ENCODE measurements at regions not wholly inside any gene's neighbourhood (a gene's known extent, or its start where the extent isn't known, plus 50 kb on each side); places are given as distances from the start of the nearest gene placed in this dataset.

DNA sequence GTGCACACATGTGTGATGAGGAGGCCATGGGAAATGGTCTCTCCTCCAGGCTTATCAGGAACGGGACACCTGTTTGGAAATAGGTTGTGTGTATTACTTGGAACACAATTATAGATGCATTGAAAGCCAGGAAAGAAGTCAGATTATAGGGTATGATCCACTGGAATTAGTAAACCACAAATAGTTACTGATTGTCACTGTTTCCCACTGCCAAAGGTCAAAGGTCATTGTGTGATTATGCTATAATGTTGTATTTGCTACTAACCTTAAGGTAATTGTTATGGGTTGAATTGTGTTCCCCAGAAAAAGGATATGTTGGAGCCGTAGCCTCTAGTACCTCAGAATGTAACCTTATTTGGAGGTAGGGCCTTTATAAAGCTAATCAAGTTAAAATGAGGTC lies 129.9 kb upstream of the FBXO33 start:
- TF ChIP-seq, protein P1, sequence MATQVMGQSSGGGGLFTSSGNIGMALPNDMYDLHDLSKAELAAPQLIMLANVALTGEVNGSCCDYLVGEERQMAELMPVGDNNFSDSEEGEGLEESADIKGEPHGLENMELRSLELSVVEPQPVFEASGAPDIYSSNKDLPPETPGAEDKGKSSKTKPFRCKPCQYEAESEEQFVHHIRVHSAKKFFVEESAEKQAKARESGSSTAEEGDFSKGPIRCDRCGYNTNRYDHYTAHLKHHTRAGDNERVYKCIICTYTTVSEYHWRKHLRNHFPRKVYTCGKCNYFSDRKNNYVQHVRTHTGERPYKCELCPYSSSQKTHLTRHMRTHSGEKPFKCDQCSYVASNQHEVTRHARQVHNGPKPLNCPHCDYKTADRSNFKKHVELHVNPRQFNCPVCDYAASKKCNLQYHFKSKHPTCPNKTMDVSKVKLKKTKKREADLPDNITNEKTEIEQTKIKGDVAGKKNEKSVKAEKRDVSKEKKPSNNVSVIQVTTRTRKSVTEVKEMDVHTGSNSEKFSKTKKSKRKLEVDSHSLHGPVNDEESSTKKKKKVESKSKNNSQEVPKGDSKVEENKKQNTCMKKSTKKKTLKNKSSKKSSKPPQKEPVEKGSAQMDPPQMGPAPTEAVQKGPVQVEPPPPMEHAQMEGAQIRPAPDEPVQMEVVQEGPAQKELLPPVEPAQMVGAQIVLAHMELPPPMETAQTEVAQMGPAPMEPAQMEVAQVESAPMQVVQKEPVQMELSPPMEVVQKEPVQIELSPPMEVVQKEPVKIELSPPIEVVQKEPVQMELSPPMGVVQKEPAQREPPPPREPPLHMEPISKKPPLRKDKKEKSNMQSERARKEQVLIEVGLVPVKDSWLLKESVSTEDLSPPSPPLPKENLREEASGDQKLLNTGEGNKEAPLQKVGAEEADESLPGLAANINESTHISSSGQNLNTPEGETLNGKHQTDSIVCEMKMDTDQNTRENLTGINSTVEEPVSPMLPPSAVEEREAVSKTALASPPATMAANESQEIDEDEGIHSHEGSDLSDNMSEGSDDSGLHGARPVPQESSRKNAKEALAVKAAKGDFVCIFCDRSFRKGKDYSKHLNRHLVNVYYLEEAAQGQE (IDR thresholded peaks at IDR 0.05) = no peak
- TF ChIP-seq, protein P2, sequence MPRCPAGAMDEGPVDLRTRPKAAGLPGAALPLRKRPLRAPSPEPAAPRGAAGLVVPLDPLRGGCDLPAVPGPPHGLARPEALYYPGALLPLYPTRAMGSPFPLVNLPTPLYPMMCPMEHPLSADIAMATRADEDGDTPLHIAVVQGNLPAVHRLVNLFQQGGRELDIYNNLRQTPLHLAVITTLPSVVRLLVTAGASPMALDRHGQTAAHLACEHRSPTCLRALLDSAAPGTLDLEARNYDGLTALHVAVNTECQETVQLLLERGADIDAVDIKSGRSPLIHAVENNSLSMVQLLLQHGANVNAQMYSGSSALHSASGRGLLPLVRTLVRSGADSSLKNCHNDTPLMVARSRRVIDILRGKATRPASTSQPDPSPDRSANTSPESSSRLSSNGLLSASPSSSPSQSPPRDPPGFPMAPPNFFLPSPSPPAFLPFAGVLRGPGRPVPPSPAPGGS (IDR thresholded peaks at IDR 0.05) = no peak
- TF ChIP-seq RFX5 (IDR thresholded peaks at IDR 0.05) (no peak), EP300 (IDR thresholded peaks at IDR 0.05) (no peak), CTCF (IDR thresholded peaks at IDR 0.05) (no peak), ESRRA (IDR thresholded peaks at IDR 0.05; ENCODE audit: borderline replicate concordance, low read length) (no peak), CHD2 (IDR thresholded peaks at IDR 0.05; ENCODE audit: low read length, partially characterized antibody) (no peak)

All from A549 (cell line).